ENCODE measurements at regions not wholly inside any gene's neighbourhood (a gene's known extent, or its start where the extent isn't known, plus 50 kb on each side); places are given as distances from the start of the nearest gene placed in this dataset.
"Not testable (repeated sequence)": the region's sequence is repeated elsewhere in the genome, so short reads cannot be mapped to it uniquely, and the experiment has no call there.

DNA sequence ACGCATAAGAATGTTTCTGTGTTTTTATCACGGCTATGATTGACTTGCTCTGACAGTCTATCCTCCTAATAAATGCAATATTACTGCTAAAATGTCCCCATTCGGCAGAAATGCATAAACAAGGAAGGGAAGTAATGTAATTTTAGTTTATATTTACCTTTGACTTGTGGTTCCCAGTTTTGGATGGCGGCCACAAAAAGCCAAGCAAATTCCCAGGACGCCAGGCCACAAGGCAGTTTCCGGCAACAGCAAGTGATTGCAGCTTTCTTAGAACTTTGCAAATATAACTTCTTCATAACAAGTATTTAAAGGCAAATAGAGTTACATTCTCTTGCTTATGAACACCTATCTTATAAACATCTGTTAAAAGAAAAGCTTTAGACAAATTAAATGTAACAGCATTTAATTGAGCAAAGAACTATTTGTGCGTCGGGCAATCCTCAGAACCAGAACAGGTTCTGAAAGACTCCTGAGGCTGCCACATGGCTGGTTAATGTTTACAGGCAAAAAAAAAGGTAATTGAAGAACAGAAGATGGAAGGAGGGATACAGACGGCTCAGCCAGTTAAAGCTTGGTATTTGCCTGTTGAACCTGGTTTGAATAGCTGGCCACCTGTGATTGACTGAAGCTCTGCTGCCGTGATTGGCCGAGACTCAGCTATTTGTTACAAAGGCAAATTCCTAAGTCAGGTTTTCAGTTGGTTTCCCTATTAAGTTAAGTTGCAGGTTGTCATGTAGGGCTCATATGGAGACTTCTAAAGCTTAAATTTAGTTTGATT is 80.8 kb downstream of the C21orf91 start:
- DNase-seq (no peak), ATAC-seq (no peak)
- intact Hi-C loops (cut with DNase I, micrococcal nuclease), result no loop called here

DNA sequence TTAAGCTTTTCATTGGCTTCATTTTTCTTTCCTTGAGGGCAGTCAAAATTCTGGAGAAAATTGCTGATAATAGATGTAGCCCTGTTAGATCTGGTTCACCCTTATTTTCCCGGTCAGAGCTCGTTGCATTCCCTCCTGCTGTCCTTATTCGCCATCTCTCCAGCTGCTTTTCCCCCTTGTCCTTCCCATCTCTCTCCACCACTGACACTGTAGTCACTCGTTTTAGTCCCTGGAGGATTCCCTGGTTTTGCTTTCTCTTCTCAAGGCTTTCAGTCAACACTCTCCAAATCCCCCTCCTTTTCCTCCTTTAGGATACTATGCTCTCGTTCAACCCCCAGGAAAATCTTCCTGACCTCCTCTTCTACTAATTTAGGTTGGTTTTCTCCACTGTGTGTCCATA is 83.1 kb downstream of the C21orf91 start:
- intact Hi-C loops (cut with DNase I, micrococcal nuclease), result no loop called here
- DNase-seq, result no peak
- ATAC-seq, result no peak

- DNase-seq, result no peak
- ATAC-seq, result no peak
- intact Hi-C loops (cut with DNase I, micrococcal nuclease), result no loop called here
Observed at GRCh38 chr21:17733209-17733608, 85.9 kb downstream of the C21orf91 start.

DNA sequence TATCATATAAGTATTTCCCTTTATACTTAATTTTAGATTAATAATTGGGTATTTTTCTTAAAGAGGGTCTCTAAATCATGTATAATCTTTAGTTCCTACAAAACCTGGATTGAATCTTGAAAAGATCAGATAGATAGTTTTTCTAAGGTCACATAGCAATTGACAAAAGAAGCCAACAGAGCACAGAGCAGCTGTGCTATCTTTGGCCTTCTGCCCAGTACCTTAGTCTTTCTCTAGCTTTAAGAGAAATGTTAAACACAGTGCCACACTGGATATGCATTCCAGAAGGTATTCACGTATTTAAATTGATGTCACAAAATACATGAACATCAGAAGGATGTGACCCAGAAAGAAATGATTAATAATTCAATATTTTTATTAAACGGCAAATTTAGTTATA is 86.8 kb downstream of the C21orf91 start:
- intact Hi-C loops (cut with DNase I, micrococcal nuclease), result no loop called here
- DNase-seq (no peak), ATAC-seq (no peak)

GRCh38 chr21:17731554-17731953 is 87.6 kb downstream of the C21orf91 start:
- no peak for DNase-seq
- intact Hi-C loops (cut with DNase I, micrococcal nuclease), result no loop called here

DNA sequence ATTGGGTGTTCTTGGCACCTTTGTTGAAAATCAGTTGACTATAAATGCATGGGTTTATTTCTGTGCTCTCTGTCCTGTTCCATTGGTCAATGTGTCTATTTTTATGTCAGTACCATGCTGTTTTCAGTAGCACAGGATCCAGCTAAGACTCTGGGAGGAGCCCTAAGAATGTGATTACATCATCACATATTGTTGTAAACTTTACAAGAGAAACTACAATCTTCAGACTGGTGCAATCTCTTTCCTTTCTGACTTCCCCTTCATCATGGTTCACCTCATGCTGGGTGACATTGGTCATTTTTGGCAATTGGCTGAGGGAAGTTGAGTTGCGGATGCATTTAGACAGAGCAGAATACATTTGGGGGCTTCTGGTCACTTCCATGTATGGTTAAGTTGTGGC is 88.4 kb downstream of the C21orf91 start:
- no peak for ATAC-seq
- intact Hi-C loops (cut with DNase I, micrococcal nuclease), result no loop called here
- no peak for DNase-seq

More at GRCh38 chr21:17731554-17731953, 87.6 kb downstream of the C21orf91 start:
- no peak for ATAC-seq

DNA sequence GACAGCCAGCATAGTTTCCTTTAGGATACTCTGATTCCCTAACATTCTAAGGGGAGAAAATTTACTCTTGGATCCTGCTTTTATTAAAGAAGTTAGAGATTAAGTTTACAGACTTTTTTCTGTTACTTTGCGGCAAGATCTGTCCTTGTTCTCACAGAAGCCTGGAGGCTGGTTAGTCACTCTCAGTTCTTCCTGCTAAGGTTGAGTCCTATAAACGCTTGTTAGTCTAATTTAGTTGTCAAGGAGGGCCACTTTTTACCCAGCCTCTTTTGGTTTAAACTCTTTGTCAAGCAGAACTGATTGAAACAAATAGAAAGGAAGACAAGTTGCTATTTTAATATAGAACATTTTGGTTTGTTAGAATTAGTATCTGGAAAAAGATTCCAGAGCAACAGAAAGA is 89.7 kb downstream of the C21orf91 start:
- intact Hi-C loops (cut with DNase I, micrococcal nuclease), result no loop called here
- DNase-seq, result no peak
- no peak for ATAC-seq

- ATAC-seq (no peak), DNase-seq (no peak)
- intact Hi-C loops (cut with DNase I, micrococcal nuclease), result no loop called here
Observed at GRCh38 chr21:17727361-17727760, 91.8 kb downstream of the C21orf91 start.

DNA sequence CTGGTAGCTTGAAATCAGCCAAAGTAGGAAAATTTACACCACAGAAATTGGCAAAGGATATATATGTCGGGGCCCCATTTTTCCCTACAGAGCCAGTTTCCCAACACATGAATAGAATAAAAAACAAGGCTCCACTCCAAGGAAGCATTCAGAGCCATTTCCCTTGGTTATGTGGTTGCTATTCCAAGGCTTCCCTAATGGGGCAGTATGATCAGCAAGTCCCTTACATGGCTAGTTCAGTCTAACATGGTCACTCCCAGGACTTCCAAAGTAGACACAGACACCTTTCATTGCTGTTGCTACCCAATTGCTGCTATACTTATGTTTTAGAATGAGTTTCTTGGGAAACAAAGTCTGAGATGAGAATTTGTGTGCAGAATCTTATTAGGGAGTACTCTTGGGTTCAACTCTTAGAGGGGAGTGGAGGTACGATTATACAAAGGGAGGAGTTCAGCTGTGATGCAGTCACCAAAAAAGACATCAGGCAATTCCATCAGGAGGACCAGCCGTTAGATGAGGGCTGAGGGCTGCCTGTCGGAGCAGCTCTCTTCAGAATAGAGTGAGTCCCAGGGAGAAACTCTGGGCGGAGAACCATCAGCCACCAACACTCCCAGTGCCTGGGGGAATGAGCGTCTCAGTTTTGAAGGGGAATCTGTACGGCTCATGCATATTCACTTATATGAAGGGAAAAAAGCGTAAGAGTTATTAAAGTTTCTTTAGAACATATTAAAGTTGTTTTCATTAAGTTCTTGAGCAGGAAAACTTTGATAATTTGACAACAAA is 92.9 kb downstream of the C21orf91 start:
- intact Hi-C loops (cut with DNase I, micrococcal nuclease), result no loop called here
- ATAC-seq (no peak), DNase-seq (no peak)

- no peak for DNase-seq
- no peak for ATAC-seq
- intact Hi-C loops (cut with DNase I, micrococcal nuclease), result no loop called here
Observed at GRCh38 chr21:17725339-17725738, 93.8 kb downstream of the C21orf91 start.

DNA sequence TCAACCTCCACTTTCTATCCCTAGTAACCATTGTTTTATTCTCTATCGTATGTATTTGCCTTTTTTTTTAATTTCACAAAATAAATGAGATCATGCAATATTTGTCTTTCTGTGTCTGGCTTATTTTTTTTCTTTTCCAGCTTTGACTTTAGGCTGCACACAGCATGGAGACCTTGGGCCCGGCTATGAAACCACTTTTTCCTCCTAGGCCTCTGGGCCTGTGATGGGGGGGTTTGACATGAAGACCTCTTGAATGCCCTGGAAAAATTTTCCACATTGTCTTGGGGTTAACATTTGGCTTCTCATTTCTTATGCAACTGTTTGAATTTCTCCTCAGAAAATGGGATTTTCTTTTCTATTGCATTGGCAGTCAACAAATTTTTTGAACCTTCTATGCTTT is 100.2 kb upstream of the BTG3 start:
- ATAC-seq, result no peak
- no peak for DNase-seq
- intact Hi-C loops (cut with DNase I, micrococcal nuclease), result no loop called here

DNA sequence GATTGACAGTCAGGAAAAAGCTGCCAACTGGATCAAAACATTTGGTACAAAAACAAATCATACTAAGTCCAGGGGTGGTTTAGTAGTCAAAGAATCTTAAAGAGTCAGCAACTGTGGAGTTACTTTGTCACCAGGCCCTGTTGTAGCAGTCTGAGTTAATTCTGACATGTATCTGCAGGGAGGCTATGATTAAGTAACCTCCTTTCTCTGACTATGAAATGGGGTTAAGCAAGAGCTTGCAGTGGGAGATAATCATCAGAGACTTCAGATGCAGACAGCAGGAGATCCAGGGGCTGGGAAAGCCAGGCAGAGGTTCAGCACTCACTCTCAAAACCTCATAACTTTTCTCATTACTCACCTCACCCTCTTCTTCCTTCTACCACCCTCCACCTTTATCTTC is 99.2 kb upstream of the BTG3 start:
- no peak for DNase-seq
- intact Hi-C loops (cut with DNase I, micrococcal nuclease), result no loop called here
- ATAC-seq, result no peak

DNA sequence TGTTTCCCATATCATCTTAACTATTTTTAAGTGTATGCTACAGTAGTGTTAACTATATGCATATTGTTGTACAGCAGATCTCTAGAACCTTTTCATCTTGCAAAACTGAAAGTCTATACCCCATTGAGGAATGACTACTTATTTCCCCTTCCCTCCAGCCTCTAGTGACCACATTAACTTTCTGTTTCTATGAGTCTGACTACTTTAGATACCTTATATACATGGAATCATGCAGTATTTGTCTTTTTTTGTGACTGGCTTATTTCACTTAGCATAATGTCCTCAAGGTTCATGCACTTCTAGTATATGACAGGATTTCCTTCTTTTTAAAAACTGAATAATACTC is 96.5 kb upstream of the BTG3 start:
- DNase-seq (no peak), ATAC-seq (no peak)
- intact Hi-C loops (cut with DNase I, micrococcal nuclease), result no loop called here

GRCh38 chr21:17708522-17709265 is 96.0 kb upstream of the BTG3 start:
- DNase-seq (no peak), ATAC-seq (no peak)
- intact Hi-C loops (cut with DNase I, micrococcal nuclease), result no loop called here

DNA sequence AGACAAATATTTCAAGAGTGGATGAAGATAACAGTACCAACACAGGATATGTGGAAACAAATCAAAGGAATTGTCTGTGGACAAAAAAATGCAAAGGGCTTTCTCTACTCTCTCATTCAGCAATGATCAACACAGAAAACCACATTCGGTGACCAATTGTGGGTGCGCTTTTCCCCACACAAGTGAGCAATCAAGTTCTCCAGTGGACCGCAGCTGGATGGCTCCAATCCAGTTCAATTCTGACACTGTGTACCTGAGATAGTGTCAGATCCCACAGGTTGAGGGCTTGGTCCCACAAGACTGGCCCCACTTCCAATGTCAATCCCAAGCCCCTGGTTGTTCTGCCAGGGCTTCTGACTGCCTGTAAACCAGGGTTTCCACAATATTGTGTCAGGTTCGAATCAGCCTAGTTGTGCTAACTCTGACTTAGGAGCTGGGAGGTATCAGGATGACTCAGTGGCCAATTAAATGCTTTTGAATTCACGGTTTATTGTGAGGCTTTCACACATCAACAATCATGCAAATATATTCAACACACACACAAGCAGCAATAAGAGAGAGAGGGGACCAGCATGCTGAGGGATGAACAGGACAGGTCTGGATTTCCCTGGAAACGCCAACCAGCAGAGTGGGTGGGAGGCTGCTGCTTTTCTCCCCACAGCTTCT is 87.0 kb upstream of the BTG3 start:
- intact Hi-C loops (cut with DNase I, micrococcal nuclease), result no loop called here
- no peak for ATAC-seq
- no peak for DNase-seq

GRCh38 chr21:17697473-17697872 is 84.8 kb upstream of the BTG3 start:
- intact Hi-C loops (cut with DNase I, micrococcal nuclease), result no loop called here
- ATAC-seq (no peak), DNase-seq (no peak)

DNA sequence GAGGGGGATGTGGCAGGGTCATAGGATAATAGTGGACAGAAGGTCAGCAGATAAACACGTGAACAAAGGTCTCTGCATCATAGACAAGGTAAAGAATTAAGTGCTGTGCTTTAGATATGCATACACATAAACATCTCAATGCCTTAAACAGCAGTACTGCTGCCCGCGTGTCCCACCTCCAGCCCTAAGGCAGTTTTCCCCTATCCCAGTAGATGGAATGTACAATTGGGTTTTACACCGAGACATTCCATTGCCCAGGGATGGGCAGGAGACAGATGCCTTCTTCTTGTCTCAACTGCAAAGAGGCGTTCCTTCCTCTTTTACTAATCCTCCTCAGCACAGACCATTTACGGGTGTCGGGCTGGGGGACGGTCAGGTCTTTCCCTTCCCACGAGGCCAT is 81.7 kb upstream of the BTG3 start:
- ATAC-seq; DNase-seq; intact Hi-C loops (cut with DNase I, micrococcal nuclease): not testable (repeated sequence)

- no peak for ATAC-seq
- intact Hi-C loops (cut with DNase I, micrococcal nuclease), result no loop called here
Observed at GRCh38 chr21:17693801-17694200, 81.1 kb upstream of the BTG3 start.

GRCh38 chr21:17690078-17690494 is 77.4 kb upstream of the BTG3 start:
- intact Hi-C loops (cut with DNase I, micrococcal nuclease), result no loop called here
- ATAC-seq (no peak), DNase-seq (no peak)

More at GRCh38 chr21:17693801-17694200, 81.1 kb upstream of the BTG3 start:
- DNase-seq, result no peak
